ENCODE measurements at regions not wholly inside any gene's neighbourhood (a gene's known extent, or its start where the extent isn't known, plus 50 kb on each side); places are given as distances from the start of the nearest gene placed in this dataset.

- no peak for DNase-seq (ENCODE audit: low read depth)
These were observed 237.3 kb upstream of the PITRM1 start for GRCh38 chr10:3409928-3410327.

GRCh38 chr10:3408603-3409365 lies 236.2 kb upstream of the PITRM1 start:
- DNase-seq (ENCODE audit: low read depth), result no peak

- no peak for DNase-seq (ENCODE audit: low read depth)
These were observed 234.6 kb upstream of the PITRM1 start for GRCh38 chr10:3407208-3407607.

- no peak for DNase-seq (ENCODE audit: low read depth)
These were observed 234.0 kb upstream of the PITRM1 start for GRCh38 chr10:3406556-3406955.

GRCh38 chr10:3404381-3404780 lies 231.8 kb upstream of the PITRM1 start:
- DNase-seq (ENCODE audit: low read depth), result no peak

- DNase-seq (ENCODE audit: low read depth), result no peak
These were observed 229.7 kb upstream of the PITRM1 start for GRCh38 chr10:3402187-3402751.

GRCh38 chr10:3401491-3401938 lies 228.9 kb upstream of the PITRM1 start:
- no peak for DNase-seq (ENCODE audit: low read depth)

GRCh38 chr10:3400348-3400747 lies 227.8 kb upstream of the PITRM1 start:
- no peak for DNase-seq (ENCODE audit: low read depth)

- no peak for DNase-seq (ENCODE audit: low read depth)
These were observed 227.2 kb upstream of the PITRM1 start for GRCh38 chr10:3399756-3400155.

GRCh38 chr10:3398825-3399646 lies 226.5 kb upstream of the PITRM1 start:
- no peak for DNase-seq (ENCODE audit: low read depth)

- no peak for DNase-seq (ENCODE audit: low read depth)
These were observed 225.3 kb upstream of the PITRM1 start for GRCh38 chr10:3397846-3398245.

GRCh38 chr10:3397231-3397630 lies 224.6 kb upstream of the PITRM1 start:
- DNase-seq (ENCODE audit: low read depth), result no peak

- no peak for DNase-seq (ENCODE audit: low read depth)
These were observed 223.5 kb upstream of the PITRM1 start for GRCh38 chr10:3396116-3396515.

GRCh38 chr10:3395458-3395861 lies 222.9 kb upstream of the PITRM1 start:
- DNase-seq (ENCODE audit: low read depth), result no peak

GRCh38 chr10:3395041-3395440 lies 222.5 kb upstream of the PITRM1 start:
- DNase-seq (ENCODE audit: low read depth), result no peak

- DNase-seq (ENCODE audit: low read depth), result no peak
These were observed 221.4 kb upstream of the PITRM1 start for GRCh38 chr10:3393958-3394357.

- no peak for DNase-seq (ENCODE audit: low read depth)
These were observed 219.1 kb upstream of the PITRM1 start for GRCh38 chr10:3391657-3392056.

GRCh38 chr10:3389130-3389529 lies 216.5 kb upstream of the PITRM1 start:
- DNase-seq (ENCODE audit: low read depth), result no peak

GRCh38 chr10:3385487-3385886 lies 212.9 kb upstream of the PITRM1 start:
- no peak for DNase-seq (ENCODE audit: low read depth)

- DNase-seq (ENCODE audit: low read depth), result no peak
These were observed 209.5 kb upstream of the PITRM1 start for GRCh38 chr10:3382092-3382491.

- no peak for DNase-seq (ENCODE audit: low read depth)
These were observed 207.9 kb upstream of the PITRM1 start for GRCh38 chr10:3380406-3381050.

GRCh38 chr10:3376631-3377030 lies 204.0 kb upstream of the PITRM1 start:
- no peak for DNase-seq (ENCODE audit: low read depth)

- DNase-seq (ENCODE audit: low read depth), result no peak
These were observed 202.9 kb upstream of the PITRM1 start for GRCh38 chr10:3375505-3375904.

Measured in activated T-helper 1 cell treated with Interleukin-2 at 50 U/mL for 16 hours (primary cell).